ENCODE measurements at regions not wholly inside any gene's neighbourhood (a gene's known extent, or its start where the extent isn't known, plus 50 kb on each side); places are given as distances from the start of the nearest gene placed in this dataset.

DNA sequence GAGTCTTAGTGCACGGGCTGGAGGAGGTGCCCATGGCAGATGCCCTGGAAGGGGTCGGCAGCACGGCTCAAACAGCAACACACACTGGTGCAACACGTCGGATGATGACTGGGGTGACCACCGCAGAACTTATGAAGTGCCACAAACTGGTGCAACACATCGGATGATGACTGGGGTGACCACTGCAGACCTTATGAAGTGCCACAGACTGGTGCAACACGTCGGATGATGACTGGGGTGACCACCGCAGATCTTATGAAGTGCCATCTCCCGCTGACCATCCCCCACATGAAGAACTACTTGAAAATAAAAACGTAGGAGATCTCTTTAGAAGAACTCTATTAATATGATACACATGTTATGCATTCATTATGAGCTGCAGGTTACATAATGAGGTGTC is 218.3 kb downstream of the TBXT start:
- DNase-seq (ENCODE audit: low spot score): no peak

DNA sequence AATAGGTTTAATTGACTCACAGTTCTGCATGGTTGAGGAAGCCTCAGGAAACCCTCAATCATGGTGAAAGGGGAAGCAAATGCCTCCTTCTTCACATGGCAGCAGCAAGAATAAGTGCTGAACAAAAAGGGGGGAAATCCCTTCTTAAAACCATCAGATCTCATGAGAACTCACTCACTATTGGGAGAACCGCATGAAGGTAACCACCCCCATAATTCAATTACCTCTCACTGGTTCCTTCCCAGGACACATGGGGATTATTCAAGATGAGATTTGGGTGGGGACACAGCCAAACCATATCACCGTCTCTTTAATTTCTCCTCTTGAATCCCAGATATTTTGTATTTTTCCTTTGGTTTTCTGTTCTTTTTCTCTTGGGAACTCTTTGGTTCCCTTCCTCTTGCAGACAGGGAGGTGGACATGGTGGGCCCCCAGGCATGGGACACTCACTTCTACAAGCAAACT is 223.6 kb downstream of the TBXT start:
- DNase-seq (ENCODE audit: low spot score): no peak

DNA sequence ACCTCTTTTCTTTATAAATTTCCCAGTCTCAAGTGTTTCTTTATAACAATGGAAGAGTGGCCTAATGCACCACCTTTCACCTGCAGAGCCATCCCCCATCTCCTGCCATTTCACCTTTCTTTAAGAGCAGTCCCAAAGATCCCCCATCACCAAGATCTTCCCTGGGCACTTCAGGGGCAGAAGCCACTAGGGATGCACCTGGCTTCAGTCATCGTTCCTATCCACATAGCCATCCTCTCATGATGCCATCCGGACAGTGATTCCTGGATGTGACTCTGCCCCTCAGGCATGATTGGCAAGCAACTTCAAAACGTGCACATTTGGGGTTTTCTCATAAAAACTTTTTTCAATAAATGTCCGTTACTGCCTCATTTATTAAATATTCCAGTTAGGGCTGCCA is 225.9 kb downstream of the TBXT start:
- DNase-seq (ENCODE audit: low spot score): no peak

DNA sequence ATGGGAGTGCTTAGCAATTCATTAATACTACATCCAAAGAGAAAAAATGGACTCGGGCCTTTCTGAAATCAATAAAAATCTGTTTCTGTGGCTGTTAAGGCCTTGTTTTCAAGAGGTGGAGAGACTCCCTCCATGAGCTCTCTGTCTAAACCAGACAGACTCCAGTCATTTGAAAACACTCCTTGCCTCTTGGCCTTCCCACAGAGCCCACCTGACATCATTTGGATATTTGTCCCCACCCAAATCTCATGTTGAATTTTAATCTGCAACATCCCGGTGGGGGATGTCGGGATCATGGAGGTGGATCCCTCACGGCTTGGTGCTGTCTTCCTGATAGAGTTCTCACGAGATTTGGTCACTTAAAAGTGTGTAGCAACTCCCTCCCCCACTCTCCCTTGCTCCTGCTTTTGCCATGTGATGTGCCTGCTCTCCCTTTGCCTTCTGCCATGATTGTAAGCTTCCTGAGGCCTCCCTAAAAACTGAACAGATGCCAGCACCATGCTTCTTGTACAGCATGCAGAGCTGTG is 226.3 kb downstream of the TBXT start:
- no peak for DNase-seq (ENCODE audit: low spot score)

DNA sequence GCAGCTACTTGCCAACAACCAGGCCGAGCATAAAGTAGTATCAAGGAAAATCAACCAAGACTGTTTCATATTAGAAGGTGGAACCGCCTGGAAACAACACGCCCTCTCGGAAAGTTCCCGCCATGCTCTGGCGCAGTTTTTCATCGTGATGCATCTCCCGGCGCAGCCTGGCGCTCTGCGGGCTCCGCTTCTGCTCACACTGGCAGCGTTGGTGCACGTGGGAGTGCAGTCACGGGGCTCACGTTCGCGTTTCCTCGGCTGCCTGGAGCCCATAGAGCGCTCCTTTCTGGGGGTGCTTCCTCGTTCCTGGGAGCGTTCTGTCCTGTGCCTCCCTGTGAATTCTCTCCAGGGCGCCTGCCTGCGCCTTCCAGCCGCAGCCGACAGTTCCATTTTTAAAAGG is 227.3 kb downstream of the TBXT start:
- no peak for DNase-seq (ENCODE audit: low spot score)

DNA sequence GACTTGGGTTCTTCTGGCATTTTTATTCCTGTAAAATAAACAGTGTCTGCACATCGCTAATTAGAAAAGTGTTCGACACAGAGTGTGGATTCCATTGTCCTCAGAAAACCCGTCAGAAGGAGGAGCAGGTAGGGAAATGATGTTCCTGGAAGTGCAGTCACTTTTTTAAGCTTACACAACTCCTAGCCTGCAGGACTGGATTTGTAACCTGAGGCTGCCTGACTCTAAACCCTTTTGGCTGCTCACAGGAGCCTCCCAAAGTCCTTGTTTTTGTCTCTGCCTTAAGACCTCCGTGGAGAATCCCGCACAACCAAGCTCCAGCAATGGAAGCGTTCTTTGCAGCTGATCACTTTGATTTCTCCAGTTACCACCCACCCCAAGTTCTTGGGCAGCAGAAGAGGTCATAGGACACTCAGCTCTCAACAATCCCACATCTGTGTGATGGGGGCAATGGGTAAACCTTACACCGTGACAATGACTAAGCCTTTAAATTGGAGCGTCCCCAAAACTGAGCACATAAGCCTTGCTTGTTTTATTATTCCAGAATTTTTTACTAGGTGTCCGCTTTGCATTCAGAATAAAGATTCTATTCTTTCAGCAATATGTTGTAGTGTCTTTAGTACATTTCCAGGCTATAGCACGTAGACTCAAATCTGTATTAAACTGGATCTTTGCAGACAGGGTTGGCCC is 227.9 kb downstream of the TBXT start:
- DNase-seq (ENCODE audit: low spot score): no peak

DNA sequence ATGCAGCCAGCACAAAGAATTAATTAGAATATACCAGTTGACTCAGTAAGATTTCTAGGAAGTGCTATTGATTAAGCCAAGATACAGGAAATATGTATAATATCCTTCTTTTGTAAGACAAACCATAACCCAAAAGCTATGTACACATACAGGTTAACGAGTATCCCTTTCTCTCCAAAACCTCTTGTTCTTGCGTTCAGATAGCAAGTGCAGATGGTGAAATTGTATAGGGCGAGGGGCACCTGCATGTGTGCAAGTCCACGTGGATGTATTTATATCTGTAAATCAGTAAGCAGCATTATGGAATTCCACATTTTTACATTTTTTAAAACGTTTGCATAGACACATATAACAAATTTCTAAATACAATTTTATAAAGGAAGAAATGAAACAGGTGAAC is 228.6 kb downstream of the TBXT start:
- no peak for DNase-seq (ENCODE audit: low spot score)

DNA sequence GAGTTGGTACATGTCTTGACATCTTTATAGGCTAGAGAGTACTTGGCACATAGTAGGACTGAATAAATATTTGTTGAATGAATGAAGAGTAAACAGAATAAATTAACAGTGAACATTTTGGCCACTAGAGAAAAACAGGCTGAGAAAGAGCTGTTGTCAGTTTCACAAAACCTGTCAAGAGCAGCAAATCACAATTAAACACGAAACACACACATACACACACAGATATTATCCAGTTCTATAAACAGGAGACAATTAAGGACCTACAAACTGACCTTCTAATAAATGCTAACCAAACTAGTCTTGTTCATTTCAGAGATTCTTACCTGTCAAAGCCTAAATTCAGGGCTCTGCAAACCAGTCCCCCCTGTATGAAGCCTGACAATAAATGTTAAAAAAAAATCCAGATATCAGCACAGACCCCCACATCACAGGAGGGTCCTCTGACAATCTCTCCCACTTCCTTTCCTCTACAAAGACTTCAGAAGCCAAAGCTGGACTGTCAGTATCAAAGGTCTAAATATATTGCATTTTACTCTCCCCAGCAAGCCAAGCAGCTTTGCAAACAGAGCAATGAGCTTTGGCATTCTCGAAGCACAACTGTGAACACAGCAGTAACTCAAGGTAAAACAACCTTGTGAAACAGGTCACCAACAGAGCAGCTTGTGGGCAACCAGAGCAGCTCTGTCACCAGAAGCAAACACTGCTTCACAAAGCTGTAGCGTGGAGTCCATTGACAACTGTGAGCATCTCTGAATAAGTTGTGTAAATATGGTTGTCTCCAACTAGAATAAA is 229.9 kb downstream of the TBXT start:
- DNase-seq (ENCODE audit: low spot score): no peak

DNA sequence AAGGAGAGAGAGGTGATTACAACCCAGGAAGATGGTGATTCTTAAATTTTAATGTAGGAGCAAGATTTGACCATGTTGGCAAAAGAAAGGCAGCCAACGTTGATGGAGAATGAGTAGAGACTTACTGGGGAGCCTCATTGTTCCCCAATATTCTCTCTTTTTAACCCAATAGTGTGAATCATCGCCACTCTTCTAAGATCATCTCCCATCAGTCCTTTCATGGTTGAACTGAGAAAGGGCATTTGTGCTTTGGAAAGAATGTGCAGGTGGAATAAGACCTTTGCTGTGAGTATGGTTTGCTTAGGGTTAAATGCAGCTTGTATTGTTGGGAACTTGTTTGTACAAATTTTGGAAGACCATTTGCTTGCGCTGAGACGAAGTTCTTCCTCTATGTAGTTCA is 231.0 kb downstream of the TBXT start:
- DNase-seq (ENCODE audit: low spot score): no peak

DNA sequence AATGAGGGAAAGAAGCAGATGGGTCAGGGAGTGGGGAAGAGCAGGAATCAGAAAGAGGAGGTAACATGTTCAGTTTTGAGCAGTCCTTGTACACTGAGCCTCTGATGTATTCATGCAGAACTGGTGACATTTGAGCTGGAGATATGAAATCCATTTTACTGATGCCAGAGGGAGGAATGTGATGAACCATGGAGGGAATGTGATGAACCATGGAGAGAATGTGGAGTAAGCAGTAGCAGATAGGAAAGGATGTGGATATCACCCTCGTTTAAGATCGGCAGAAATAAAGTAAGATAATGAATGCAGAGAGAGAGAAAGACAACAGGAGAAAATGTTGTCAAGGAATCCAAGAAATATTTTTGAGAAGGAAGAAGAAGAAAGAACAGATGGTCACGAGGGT is 231.6 kb downstream of the TBXT start:
- no peak for DNase-seq (ENCODE audit: low spot score)

DNA sequence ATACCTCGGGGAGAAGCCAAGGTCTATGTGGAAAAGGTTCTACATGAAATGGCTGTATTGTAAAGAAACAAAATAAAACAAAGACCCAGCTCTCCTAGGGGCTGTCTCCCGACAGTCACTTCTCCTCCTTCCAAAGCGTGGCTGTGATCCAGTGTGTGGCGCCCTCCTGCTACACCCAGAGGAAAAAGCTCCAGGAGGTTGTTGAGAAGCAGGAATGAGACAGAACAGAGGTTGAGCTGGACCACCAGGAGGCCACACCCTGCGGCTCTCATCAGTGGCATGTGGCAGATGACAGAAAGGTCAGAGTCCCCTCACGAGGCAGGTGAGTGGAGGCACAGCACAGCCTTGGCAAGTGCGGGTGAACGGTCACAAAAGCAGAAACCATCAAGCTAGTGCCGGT is 236.0 kb downstream of the TBXT start:
- no peak for DNase-seq (ENCODE audit: low spot score)

DNA sequence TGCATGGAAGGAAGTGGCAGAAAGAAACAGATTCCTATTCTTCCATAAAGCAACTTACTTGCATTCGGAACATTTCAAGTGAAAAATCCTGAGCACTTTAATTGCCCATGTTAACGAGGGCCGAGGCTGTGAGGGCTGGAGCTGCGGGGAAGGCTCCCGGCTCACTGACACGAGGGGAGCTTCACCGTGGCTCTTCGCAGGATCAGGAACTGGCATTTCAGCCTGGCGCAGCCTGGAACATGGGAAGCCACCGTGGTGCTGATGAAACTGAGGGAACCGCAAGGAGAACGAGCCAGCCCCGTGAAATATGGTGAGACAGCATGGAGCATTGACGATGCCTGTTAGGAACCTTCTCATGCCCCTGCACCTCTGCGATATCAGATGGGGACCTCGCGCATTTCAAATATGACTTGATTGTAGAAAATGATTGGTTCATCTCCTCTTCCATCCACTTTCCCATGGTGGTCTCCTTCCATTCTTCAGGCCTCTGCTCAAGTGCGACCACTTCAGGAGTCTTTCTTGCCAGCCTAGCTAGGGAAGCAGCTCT is 236.9 kb downstream of the TBXT start:
- DNase-seq (ENCODE audit: low spot score): no peak

DNA sequence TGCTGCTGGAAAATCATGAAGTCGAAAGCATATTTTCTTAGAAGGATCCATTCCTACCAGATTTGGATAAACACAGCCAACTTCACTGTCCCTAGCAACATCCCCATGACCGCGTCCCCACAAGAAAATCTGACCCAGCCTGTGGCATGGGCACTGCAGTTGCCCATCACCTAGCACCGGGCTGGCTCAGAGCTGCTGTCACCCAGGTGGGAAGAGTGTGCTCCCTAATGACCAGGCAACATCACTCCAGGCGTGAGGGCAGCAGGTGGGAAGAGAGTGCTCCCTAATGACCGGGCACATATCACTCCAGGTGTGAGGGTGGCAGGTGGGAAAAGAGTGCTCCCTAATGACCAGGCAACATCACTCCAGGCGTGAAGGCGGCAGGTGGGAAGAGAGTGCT is 238.0 kb downstream of the TBXT start:
- DNase-seq (ENCODE audit: low spot score): no peak

DNA sequence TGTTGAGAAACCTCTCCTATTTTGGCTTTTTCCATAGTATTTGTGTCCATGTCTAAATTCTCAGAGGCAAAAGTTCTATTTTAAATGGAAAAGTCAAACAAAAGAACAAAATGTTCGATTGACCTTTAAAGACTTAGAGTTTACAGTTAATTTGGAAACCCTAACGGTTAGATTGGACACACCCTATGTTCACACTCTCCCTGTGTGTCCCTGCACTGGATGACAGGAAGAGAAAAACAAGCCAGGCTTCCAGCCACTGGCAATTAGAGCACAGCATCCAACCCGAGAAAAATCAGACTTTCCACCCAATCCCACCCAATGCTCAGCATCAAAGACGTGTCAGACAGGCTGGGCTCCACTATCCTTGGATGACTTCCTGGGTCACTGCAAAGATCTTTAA is 241.3 kb downstream of the TBXT start:
- no peak for DNase-seq (ENCODE audit: low spot score)

DNA sequence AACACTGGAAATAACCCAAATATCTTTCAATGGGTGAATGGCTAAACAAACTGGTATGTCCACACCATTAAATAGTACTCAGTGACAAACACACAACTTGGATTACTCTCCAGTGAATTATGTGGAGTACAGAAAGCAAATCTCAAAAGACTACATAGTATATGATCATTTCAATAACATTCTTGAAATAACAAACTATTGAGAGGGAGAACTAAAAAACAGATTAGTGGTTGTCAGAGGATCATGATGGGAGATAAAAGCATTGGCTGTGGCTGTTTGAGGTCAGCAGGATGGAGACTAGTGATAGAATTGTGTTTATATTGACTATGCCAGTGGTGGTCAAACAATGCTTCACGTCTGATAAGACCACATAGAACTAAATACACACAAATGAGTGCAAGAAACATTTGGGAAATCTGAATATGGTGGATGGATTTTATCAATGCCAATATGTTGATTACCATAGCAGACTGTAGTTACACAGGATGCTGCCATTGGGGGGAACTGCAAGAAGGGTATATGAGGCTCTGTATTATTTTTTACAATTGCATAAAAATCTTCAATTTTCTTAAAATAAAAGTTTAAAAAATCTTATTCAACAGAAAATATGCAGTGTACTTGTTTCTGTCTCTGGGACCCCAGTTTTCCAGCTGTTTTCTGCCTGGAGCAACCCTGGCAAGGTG is 242.0 kb downstream of the TBXT start:
- no peak for DNase-seq (ENCODE audit: low spot score)

DNA sequence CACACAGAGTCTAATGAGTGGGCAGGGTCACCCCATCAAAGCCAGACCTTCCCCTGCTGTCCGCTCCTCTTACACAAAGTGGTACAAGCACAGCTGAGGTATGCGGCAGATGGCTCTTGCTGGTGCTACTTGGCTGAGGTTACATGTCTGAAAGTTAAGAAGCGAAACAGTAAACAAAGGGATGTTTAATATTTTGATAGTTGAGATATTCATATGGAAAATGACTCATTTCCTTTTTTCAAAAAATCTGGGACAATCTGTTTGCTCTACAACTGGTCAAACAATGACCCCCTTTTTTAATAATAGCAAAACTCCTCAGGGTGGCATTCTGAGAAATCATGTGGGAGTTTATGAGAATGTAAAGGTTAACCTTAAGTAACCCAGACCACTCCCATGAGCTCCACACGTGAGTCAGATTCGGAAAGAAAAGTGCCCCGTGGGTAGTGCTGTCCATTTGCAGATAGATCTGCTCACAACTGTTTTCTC is 245.3 kb downstream of the TBXT start:
- no peak for DNase-seq (ENCODE audit: low spot score)

DNA sequence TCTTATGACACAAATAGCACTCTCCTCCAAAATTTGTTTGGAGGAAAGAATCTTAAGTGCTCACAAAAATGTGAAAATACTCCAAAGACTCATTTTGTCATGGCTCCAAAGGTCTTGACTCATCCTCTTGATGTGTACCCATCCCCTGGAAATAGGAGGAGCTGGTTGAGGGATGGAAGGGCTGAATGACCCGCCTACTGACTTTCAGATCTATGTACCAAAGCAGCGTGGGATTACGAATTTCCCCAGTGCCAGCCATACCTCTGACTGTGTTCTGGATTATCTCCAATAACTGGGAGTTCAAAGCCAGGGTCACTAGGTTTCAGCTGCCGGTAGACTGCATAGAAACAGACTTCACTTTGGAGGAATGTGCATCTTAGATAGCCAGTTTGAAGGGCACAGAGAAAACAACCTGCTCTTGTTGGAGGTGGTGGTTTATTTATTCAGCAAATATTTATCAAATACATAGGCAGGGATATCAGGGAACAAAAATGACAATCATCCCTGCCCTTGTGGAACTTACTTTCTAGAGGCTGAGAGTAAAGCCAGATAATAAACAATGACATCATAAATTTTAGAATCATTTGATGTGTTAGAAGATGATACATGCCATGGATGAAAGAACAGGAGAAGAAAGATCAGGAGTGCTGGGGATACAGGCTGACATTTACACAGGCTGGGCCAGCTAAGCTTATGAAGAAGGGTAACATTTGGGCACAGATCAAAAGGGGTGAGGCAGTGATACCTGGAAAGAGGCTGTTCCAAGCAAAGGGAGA is 246.6 kb downstream of the TBXT start:
- no peak for DNase-seq (ENCODE audit: low spot score)

DNA sequence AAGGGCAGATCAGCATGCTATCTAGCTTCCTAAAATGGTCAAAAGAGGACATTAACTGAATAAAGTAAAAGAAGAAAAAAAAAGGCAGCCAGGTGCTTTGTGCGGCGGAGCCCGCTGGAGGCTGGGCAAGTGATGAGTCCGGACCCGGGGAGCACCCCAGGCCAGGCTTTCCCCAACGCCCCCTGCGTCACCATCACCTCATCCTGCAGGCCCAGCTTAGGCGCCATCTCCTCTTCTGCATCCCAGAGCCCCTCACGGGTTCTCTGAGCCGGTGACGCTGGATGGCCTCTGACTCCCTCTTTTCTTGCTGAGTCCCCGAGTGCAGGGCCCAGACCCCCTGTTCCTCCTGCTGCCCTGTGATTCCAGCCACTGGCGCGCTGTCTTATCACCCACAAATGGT is 250.1 kb downstream of the TBXT start:
- no peak for DNase-seq (ENCODE audit: low spot score)

DNA sequence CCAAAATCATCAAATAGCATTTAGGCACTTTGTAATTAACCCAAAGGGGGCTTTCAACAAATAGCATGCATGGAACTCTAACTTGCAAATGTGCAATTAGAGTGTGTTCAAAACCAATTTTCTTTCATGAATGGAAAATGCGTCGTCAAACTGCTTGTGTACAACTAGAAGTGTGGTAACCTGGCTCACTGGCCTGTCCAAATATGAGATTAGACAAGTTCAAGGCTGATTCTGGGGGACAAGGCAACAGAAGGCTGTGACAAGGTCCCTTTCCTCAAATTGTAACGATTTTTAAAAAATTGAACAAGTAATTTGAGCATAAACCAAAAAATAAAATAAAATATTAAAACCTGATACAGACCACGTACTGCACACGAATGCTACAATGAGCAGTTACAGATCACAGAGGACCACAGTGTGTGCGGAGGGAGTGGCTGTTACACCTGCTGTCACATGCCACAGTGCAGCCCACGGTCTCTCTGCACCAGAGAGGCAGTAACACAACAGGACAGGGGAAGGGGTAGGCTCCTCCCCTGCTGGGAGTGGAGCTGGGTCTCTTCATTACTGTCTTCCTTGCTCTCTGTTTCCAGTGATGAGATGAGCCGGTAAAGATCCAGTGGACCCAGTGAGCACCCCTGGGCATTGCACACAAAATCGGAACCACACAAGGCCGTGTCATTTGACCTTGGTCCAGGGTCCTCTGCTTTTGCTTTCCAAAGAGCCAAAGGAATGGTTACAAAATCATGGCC is 252.2 kb upstream of the PDE10A start:
- DNase-seq (ENCODE audit: low spot score): no peak

DNA sequence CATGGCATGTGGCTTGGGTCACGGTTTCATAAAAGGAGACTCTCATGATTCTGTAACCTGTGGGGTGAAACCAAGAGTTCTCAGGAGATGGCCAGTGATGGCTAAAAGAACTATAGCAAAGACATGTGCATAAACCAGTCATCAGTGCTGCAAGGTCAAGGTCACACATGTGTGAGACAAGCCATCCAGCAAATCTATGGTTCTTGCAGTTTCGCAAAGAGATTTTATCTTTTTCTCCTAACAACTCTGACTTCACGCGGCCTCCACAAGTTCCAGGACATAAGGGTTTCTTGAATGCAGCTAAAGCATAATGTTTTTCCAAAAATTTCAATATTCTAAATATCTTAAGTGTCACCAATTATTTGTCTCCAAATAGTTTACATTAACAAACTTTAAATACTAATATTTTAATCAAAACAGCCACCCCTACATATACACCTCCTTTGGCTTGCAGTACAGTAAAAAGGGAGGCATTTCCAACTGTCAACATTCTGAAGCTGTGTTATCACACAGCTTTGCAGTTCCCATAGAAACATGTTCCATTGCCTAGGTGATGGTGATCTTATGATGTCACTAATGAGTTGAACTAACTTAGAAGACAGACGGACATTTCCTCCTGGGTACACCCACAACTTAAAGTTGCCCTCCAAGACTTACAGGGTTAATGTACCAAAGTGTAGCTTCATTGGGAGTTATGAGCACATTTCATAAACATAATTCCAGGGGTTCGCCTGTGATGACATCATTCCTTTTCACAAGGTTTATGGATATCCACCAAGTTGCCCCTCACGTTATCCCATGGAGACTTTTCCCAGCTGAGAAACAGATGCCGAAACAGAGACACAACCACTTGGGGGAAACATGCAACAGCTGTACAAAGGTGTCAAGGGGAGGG is 250.9 kb upstream of the PDE10A start:
- DNase-seq (ENCODE audit: low spot score): no peak

All from hematopoietic multipotent progenitor cell treated with erythropoietin and hydrocortisone succinate and interleukin-3 and kit ligand, for 15 days (in vitro differentiated cells).